Fibroblast of lung (primary cell): ENCODE measurements at regions not wholly inside any gene's neighbourhood (a gene's known extent, or its start where the extent isn't known, plus 50 kb on each side); places are given as distances from the start of the nearest gene placed in this dataset.

ENCODE experiments used
- DNase-seq, 2 donors: peaks; one replicate each; pipeline versions ENCODE4 v3.0.0 to v3.0.0-alpha.2; 2010; ENCODE audit warnings: low read depth in 2 of 2
- H2AFZ ChIP-seq: 2 replicates; pipeline ENCODE4 v1.5.1; 2012; ENCODE audit warnings: low read length, control low read depth, inconsistent platforms
- H3K27ac ChIP-seq: 2 replicates; pipeline ENCODE4 v1.5.1; 2011; ENCODE audit warnings: low read length, control low read depth; ENCODE audit not compliant: insufficient read depth
- H3K27me3 ChIP-seq: 2 replicates; pipeline ENCODE4 v1.5.1; 2011; ENCODE audit warnings: mild to moderate bottlenecking, low read length; ENCODE audit not compliant: control insufficient read depth, insufficient read depth
- H3K36me3 ChIP-seq: 2 replicates; pipeline ENCODE4 v1.5.1; 2011; ENCODE audit warnings: low read length; ENCODE audit not compliant: control insufficient read depth, insufficient read depth
- H3K4me1 ChIP-seq: 2 replicates; pipeline ENCODE4 v1.5.1; 2011; ENCODE audit warnings: low read length; ENCODE audit not compliant: control insufficient read depth, insufficient read depth; ENCODE audit errors: extremely low read depth
- H3K4me2 ChIP-seq: 2 replicates; pipeline ENCODE4 v1.5.1; 2011; ENCODE audit warnings: low read length, control low read depth; ENCODE audit not compliant: insufficient read depth; ENCODE audit errors: extremely low read depth
- H3K4me3 ChIP-seq, 4 experiments: fragments of 200-600 bp in 1 of 4; sonication (generic) in 1 of 4; replicated peaks in 1 of 4; 2 replicates each; pipeline ENCODE4 v1.5.1; 2011 to 2016; ENCODE audit warnings: low read length in 4 of 4, low read depth in 3 of 4, mild to moderate bottlenecking in 3 of 4, control low read depth in 2 of 4, inconsistent platforms in 1 of 4, mixed read lengths in 1 of 4; ENCODE audit not compliant: insufficient read depth in 1 of 4; ENCODE audit errors: control extremely low read depth in 1 of 4
- H3K79me2 ChIP-seq: 2 replicates; pipeline ENCODE4 v1.5.1; 2012; ENCODE audit warnings: mild to moderate bottlenecking, low read length, inconsistent platforms; ENCODE audit not compliant: control insufficient read depth, insufficient read depth
- H3K9ac ChIP-seq: 2 replicates; pipeline ENCODE4 v1.5.1; 2011; ENCODE audit warnings: mild to moderate bottlenecking, low read length, control low read depth; ENCODE audit not compliant: insufficient read depth
- H3K9me3 ChIP-seq: 2 replicates; pipeline ENCODE4 v1.5.1; 2012; ENCODE audit warnings: low read depth, low read length; ENCODE audit not compliant: control insufficient read depth, insufficient read depth
- H4K20me1 ChIP-seq: 2 replicates; pipeline ENCODE4 v1.5.1; 2011; ENCODE audit warnings: low read length; ENCODE audit not compliant: control insufficient read depth, insufficient read depth; ENCODE audit errors: extremely low read depth
- CTCF ChIP-seq, 2 donors: IDR thresholded peaks in 1 of 2; conservative IDR thresholded peaks in 1 of 2; 1 replicate in 1 of 2; 2 replicates in 1 of 2; pipeline ENCODE4 v1.5.1; 2011 to 2012; ENCODE audit warnings: low read length in 2 of 2, control low read depth in 1 of 2, inconsistent platforms in 1 of 2, low read depth in 1 of 2, mild to moderate bottlenecking in 1 of 2
- EZH2 ChIP-seq: IDR thresholded peaks from 2 replicates; pipeline ENCODE4 v1.5.1; 2012; ENCODE audit warnings: low read length, control low read depth, mild to moderate bottlenecking; ENCODE audit errors: missing control alignments

- Histone ChIP-seq H4K20me1 (no peaks in the 10 kb centered on the region), H3K27me3 (no peaks in the 10 kb centered on the region), H3K27ac (no peak overlapping the region), H3K36me3 (no peaks in the 10 kb centered on the region), H3K9me3 (no peaks in the 10 kb centered on the region), H3K79me2 (no peaks in the 10 kb centered on the region), H2AFZ (no peak overlapping the region), H3K9ac (no peak overlapping the region), H3K4me1 (no peaks in the 10 kb centered on the region), H3K4me3 (no peak overlapping the region), H3K4me2 (no peak overlapping the region)
- DNase-seq, result no peak
- TF ChIP-seq EZH2 (no peak), CTCF (conservative IDR thresholded peaks at IDR 0.05 in 1 of 2, IDR thresholded peaks at IDR 0.05 in 1 of 2; ENCODE audit: low read depth in 1 of 2, low read length in 2 of 2) (no peak)
Measured at GRCh38 chr2:139241286-139241685, 461.1 kb upstream of the NXPH2 start.

GRCh38 chr2:139237023-139237422 lies 456.8 kb upstream of the NXPH2 start:
- Histone ChIP-seq H3K27ac (no peak overlapping the region), H3K36me3 (no peaks in the 10 kb centered on the region), H2AFZ (no peak overlapping the region), H3K4me1 (no peaks in the 10 kb centered on the region), H3K79me2 (no peaks in the 10 kb centered on the region), H3K27me3 (no peaks in the 10 kb centered on the region), H3K4me3 (no peak overlapping the region), H3K9ac (no peak overlapping the region), H3K9me3 (no peaks in the 10 kb centered on the region), H4K20me1 (no peaks in the 10 kb centered on the region), H3K4me2 (no peak overlapping the region)
- DNase-seq, result no peak
- TF ChIP-seq CTCF (conservative IDR thresholded peaks at IDR 0.05 in 1 of 2, IDR thresholded peaks at IDR 0.05 in 1 of 2; ENCODE audit: low read depth in 1 of 2, low read length in 2 of 2), result no peak
- TF ChIP-seq EZH2, result no peak

- Histone ChIP-seq H4K20me1 (no peaks in the 10 kb centered on the region), H3K9me3 (no peaks in the 10 kb centered on the region), H3K27ac (no peak overlapping the region), H2AFZ (no peak overlapping the region), H3K79me2 (no peaks in the 10 kb centered on the region), H3K9ac (no peak overlapping the region), H3K36me3 (no peaks in the 10 kb centered on the region), H3K4me2 (no peak overlapping the region), H3K27me3 (no peaks in the 10 kb centered on the region), H3K4me1 (no peaks in the 10 kb centered on the region), H3K4me3 (no peak overlapping the region)
- DNase-seq, result no peak
- TF ChIP-seq CTCF (conservative IDR thresholded peaks at IDR 0.05 in 1 of 2, IDR thresholded peaks at IDR 0.05 in 1 of 2; ENCODE audit: low read depth in 1 of 2, low read length in 2 of 2), result no peak
Measured at GRCh38 chr2:139230881-139231280, 450.7 kb upstream of the NXPH2 start.
